ENCODE measurements at regions not wholly inside any gene's neighbourhood (a gene's known extent, or its start where the extent isn't known, plus 50 kb on each side); places are given as distances from the start of the nearest gene placed in this dataset.

DNA sequence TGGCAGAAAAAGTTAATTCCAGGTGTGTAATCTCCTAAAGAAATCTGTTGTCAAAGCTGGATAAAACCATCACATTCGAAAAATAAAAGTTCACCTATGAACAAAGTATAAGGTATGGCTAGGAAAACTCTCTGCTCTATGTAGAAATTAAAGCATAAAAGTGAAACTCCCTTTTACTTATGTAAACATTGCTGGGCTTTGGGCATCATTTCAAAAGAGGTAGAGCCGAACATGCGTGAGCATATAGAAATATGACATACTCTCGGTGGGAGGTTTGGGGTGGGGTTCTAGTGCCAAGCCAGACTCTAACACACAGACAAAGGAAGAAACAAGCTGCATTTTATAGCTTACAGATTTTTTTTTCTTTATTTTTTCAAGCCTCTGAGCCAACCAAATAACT, 306.8 kb upstream of the ATP11B start:
- DNase-seq (ENCODE audit: low read depth, low spot score), result no peak
- BruUV-seq (replicated peaks), result no TSS peak
- no peak for TF ChIP-seq POLR2AphosphoS5 (IDR thresholded peaks at IDR 0.05; ENCODE audit: insufficient read depth, low read depth, low read length)
- no peak for TF ChIP-seq POLR2A (IDR thresholded peaks at IDR 0.05; ENCODE audit: low read depth, low read length)
- dilution Hi-C loops (cut with MboI; ENCODE audit: extremely low pct_ligation_motif_present, low sequenced_read_pairs), result no loop called here
- Histone ChIP-seq H2AFZ (ENCODE audit: low read depth, low read length) (no peak overlapping the region), H3K4me1 (ENCODE audit: control insufficient read depth, extremely low read depth, insufficient read depth, low read length) (no peaks in the 10 kb centered on the region), H4K20me1 (replicated peaks; ENCODE audit: control insufficient read depth, extremely low read depth, insufficient read depth, low read length) (no peaks in the 10 kb centered on the region), H3K9ac (replicated peaks; ENCODE audit: extremely low read depth, insufficient read depth, low read length) (no peak overlapping the region), H3K4me2 (ENCODE audit: insufficient read depth, low read length) (no peak overlapping the region), H3K79me2 (ENCODE audit: control insufficient read depth, insufficient read depth, low read length) (no peaks in the 10 kb centered on the region), H3K9me1 (replicated peaks; ENCODE audit: control insufficient read depth, extremely low read depth, insufficient read depth, low read length) (no peaks in the 10 kb centered on the region), H3K27ac (ENCODE audit: insufficient read depth, low read depth, low read length) (no peak overlapping the region), H3K9me3 (replicated peaks; ENCODE audit: control insufficient read depth, insufficient read depth, low read length) (no peaks in the 10 kb centered on the region), H3K36me3 (ENCODE audit: control insufficient read depth in 2 of 2, extremely low read depth in 1 of 2, insufficient read depth in 2 of 2, low read length in 2 of 2) (no peaks in the 10 kb centered on the region), H3K27me3 (ENCODE audit: control insufficient read depth in 2 of 2, insufficient read depth in 2 of 2, low read length in 2 of 2) (no peaks in the 10 kb centered on the region), H3K4me3 (replicated peaks in 1 of 3; ENCODE audit: insufficient read depth in 1 of 3, low read depth in 1 of 3, low read length in 3 of 3) (no peak overlapping the region)
- ChIA-PET CTCF (interaction anchor here (0.6 kb wide), 1 partner anchor 229 kb away, joined by 3 read pairs; no protein-coding TSS in a partner anchor), POLR2A (no interaction called here)
- intact Hi-C loops (cut with micrococcal nuclease), result no loop called here
- FAIRE-seq, result no peak

GRCh38 chr3:182487143-182487542, 306.2 kb upstream of the ATP11B start:
- dilution Hi-C loops (cut with MboI; ENCODE audit: extremely low pct_ligation_motif_present, low sequenced_read_pairs), result no loop called here
- FAIRE-seq, result no peak

More at GRCh38 chr3:182487143-182487542, 306.2 kb upstream of the ATP11B start:
- ChIA-PET POLR2A (no interaction called here), CTCF (no interaction called here)
- intact Hi-C loops (cut with micrococcal nuclease), result no loop called here
- Histone ChIP-seq H3K9me3 (replicated peaks; ENCODE audit: control insufficient read depth, insufficient read depth, low read length) (no peaks in the 10 kb centered on the region), H3K27me3 (ENCODE audit: control insufficient read depth in 2 of 2, insufficient read depth in 2 of 2, low read length in 2 of 2) (no peaks in the 10 kb centered on the region), H3K9ac (replicated peaks; ENCODE audit: extremely low read depth, insufficient read depth, low read length) (no peak overlapping the region), H3K36me3 (ENCODE audit: control insufficient read depth in 2 of 2, extremely low read depth in 1 of 2, insufficient read depth in 2 of 2, low read length in 2 of 2) (no peaks in the 10 kb centered on the region), H3K4me1 (ENCODE audit: control insufficient read depth, extremely low read depth, insufficient read depth, low read length) (no peaks in the 10 kb centered on the region), H3K4me3 (replicated peaks in 1 of 3; ENCODE audit: insufficient read depth in 1 of 3, low read depth in 1 of 3, low read length in 3 of 3) (no peak overlapping the region), H3K9me1 (replicated peaks; ENCODE audit: control insufficient read depth, extremely low read depth, insufficient read depth, low read length) (no peaks in the 10 kb centered on the region), H3K27ac (ENCODE audit: insufficient read depth, low read depth, low read length) (no peak overlapping the region), H3K79me2 (ENCODE audit: control insufficient read depth, insufficient read depth, low read length) (no peaks in the 10 kb centered on the region), H2AFZ (ENCODE audit: low read depth, low read length) (no peak overlapping the region), H3K4me2 (ENCODE audit: insufficient read depth, low read length) (no peak overlapping the region), H4K20me1 (replicated peaks; ENCODE audit: control insufficient read depth, extremely low read depth, insufficient read depth, low read length) (no peaks in the 10 kb centered on the region)
- no peak for DNase-seq (ENCODE audit: low read depth, low spot score)
- BruUV-seq (replicated peaks), result no TSS peak
- TF ChIP-seq MYC (IDR thresholded peaks at IDR 0.05; ENCODE audit: low read depth, low read length) (no peak), FOS (IDR thresholded peaks at IDR 0.05; ENCODE audit: borderline replicate concordance, insufficient read depth, low read length) (no peak), EZH2 (IDR thresholded peaks at IDR 0.05; ENCODE audit: borderline replicate concordance, low read depth, low read length, severe bottlenecking) (no peak), POLR2A (IDR thresholded peaks at IDR 0.05; ENCODE audit: low read depth, low read length) (no peak), POLR2AphosphoS5 (IDR thresholded peaks at IDR 0.05; ENCODE audit: insufficient read depth, low read depth, low read length) (no peak), MAX (IDR thresholded peaks at IDR 0.05; ENCODE audit: insufficient read depth, insufficient read length) (no peak), JUN (IDR thresholded peaks at IDR 0.05; ENCODE audit: borderline replicate concordance, insufficient read depth, insufficient read length, low read depth) (no peak), GATA2 (IDR thresholded peaks at IDR 0.05; ENCODE audit: insufficient read depth, insufficient read length, low read depth, low read length) (no peak)
- TF ChIP-seq, protein P1, sequence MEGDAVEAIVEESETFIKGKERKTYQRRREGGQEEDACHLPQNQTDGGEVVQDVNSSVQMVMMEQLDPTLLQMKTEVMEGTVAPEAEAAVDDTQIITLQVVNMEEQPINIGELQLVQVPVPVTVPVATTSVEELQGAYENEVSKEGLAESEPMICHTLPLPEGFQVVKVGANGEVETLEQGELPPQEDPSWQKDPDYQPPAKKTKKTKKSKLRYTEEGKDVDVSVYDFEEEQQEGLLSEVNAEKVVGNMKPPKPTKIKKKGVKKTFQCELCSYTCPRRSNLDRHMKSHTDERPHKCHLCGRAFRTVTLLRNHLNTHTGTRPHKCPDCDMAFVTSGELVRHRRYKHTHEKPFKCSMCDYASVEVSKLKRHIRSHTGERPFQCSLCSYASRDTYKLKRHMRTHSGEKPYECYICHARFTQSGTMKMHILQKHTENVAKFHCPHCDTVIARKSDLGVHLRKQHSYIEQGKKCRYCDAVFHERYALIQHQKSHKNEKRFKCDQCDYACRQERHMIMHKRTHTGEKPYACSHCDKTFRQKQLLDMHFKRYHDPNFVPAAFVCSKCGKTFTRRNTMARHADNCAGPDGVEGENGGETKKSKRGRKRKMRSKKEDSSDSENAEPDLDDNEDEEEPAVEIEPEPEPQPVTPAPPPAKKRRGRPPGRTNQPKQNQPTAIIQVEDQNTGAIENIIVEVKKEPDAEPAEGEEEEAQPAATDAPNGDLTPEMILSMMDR (IDR thresholded peaks at IDR 0.05; ENCODE audit: extremely low read depth in 1 of 2, insufficient read depth in 1 of 2, low read depth in 1 of 2, low read length in 2 of 2), result no peak
